ENCODE measurements at regions not wholly inside any gene's neighbourhood (a gene's known extent, or its start where the extent isn't known, plus 50 kb on each side); places are given as distances from the start of the nearest gene placed in this dataset.

DNA sequence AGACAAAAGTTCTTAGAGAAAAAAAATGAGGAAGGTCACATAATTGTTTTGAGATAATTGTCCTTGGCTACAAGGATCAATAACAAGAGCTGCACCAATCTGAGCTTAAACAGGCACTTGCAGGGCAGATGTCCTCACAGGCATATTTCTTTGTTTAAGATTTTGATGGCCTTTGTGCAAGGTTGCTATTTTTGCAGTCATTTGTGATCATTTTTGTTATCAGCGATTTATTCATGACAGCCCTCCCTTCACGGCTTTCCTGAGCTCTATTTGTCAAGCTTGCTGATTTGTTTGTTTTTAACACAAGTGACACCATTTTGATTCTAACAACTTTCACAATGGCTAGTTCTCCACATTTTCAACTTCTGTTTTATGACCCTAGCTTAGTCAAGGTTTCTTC lies 418.6 kb upstream of the REG3G start:
- no peaks in the 10 kb centered on the region for H3K9me3 ChIP-seq (ENCODE audit: control insufficient read depth, insufficient read depth, low read length)
- no peak overlapping the region for H3K27ac ChIP-seq (ENCODE audit: low read length)
- H3K27me3 ChIP-seq (ENCODE audit: control insufficient read depth, insufficient read depth, low read length), result no peaks in the 10 kb centered on the region
- no peak for DNase-seq (ENCODE audit: low read depth, low spot score)
- H3K4me1 ChIP-seq (ENCODE audit: control insufficient read depth, insufficient read depth, low read length), result no peaks in the 10 kb centered on the region
- no peaks in the 10 kb centered on the region for H3K36me3 ChIP-seq (ENCODE audit: control insufficient read depth, insufficient read depth, low read length)
- no CpG with 5 or more reads among the region's 2 CpGs for WGBS (ENCODE audit: insufficient coverage, insufficient read length)
- no peak overlapping the region for H3K4me3 ChIP-seq (ENCODE audit: low read length)

DNA sequence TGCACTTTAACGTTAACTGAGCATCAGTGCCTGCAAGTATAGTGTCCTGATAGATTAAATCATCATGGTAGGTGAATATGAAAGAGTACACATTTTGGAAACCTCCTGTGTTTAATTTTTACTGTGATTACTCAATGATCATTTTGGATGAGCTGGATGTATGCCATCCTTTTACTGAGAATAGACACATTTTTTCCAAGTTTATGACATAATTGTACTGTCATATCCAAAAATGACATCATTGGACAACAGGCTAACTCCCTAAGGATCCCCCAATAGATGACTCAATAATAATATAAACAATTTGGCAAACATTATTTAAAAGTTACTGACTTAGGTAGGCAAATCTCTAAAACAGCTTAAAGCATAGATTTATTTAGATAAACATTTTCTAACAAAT lies 410.8 kb upstream of the REG3G start:
- Histone ChIP-seq H3K27me3 (ENCODE audit: control insufficient read depth, insufficient read depth, low read length) (no peaks in the 10 kb centered on the region), H3K4me3 (ENCODE audit: low read length) (no peak overlapping the region), H3K9me3 (ENCODE audit: control insufficient read depth, insufficient read depth, low read length) (no peaks in the 10 kb centered on the region), H3K36me3 (ENCODE audit: control insufficient read depth, insufficient read depth, low read length) (no peaks in the 10 kb centered on the region), H3K4me1 (ENCODE audit: control insufficient read depth, insufficient read depth, low read length) (no peaks in the 10 kb centered on the region), H3K27ac (ENCODE audit: low read length) (no peak overlapping the region)
- no CpG with 5 or more reads among the region's 1 CpG for WGBS (ENCODE audit: insufficient coverage, insufficient read length)
- no peak for DNase-seq (ENCODE audit: low read depth, low spot score)

DNA sequence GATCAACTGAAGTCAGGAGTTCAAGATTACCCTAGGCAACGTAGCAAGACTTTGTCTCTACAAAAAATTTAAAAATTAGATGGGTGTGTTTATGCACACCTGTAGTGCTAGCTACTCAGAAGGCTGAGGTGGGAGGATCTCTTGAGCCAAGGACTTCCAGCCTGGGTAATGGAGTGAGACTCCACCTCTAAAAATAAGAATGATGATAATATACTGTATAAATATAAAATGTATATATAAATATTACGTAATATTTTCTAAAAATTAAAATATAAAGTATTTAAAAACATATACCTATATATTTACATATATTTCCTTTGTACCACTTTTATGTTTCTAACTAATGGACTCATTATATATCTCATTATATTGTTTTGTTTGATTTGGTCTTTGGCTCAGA lies 409.5 kb upstream of the REG3G start:
- no CpG with 5 or more reads among the region's 2 CpGs for WGBS (ENCODE audit: insufficient coverage, insufficient read length)
- Histone ChIP-seq H3K9me3 (ENCODE audit: control insufficient read depth, insufficient read depth, low read length) (no peaks in the 10 kb centered on the region), H3K27ac (ENCODE audit: low read length) (no peak overlapping the region), H3K4me3 (ENCODE audit: low read length) (no peak overlapping the region), H3K4me1 (ENCODE audit: control insufficient read depth, insufficient read depth, low read length) (no peaks in the 10 kb centered on the region), H3K27me3 (ENCODE audit: control insufficient read depth, insufficient read depth, low read length) (no peaks in the 10 kb centered on the region), H3K36me3 (ENCODE audit: control insufficient read depth, insufficient read depth, low read length) (no peaks in the 10 kb centered on the region)
- DNase-seq (ENCODE audit: low read depth, low spot score), result no peak

DNA sequence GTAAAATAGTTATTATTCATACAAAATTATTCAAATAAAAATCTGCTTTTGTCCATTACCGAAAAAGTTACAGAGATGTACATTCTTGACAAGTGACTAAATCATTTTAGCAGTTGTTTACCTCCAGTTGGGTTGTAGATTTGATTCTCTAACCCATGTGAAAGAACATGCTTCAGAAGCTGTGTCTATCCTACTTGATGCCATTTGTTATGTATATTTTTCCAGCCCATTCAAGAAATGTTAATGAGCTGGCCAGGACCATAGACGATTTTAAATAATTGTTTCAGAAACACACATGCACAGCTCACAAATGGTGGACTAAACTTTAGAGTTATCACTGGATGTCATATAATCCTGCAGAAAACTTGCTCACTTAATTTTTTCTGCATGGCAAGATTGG lies 391.1 kb upstream of the REG3G start:
- Histone ChIP-seq H3K36me3 (ENCODE audit: control insufficient read depth, insufficient read depth, low read length) (no peaks in the 10 kb centered on the region), H3K27me3 (ENCODE audit: control insufficient read depth, insufficient read depth, low read length) (no peaks in the 10 kb centered on the region), H3K4me1 (ENCODE audit: control insufficient read depth, insufficient read depth, low read length) (no peaks in the 10 kb centered on the region), H3K27ac (ENCODE audit: low read length) (no peak overlapping the region), H3K9me3 (ENCODE audit: control insufficient read depth, insufficient read depth, low read length) (no peaks in the 10 kb centered on the region), H3K4me3 (ENCODE audit: low read length) (no peak overlapping the region)
- no peak for DNase-seq (ENCODE audit: low read depth, low spot score)
- no CpG with 5 or more reads among the region's 2 CpGs for WGBS (ENCODE audit: insufficient coverage, insufficient read length)

DNA sequence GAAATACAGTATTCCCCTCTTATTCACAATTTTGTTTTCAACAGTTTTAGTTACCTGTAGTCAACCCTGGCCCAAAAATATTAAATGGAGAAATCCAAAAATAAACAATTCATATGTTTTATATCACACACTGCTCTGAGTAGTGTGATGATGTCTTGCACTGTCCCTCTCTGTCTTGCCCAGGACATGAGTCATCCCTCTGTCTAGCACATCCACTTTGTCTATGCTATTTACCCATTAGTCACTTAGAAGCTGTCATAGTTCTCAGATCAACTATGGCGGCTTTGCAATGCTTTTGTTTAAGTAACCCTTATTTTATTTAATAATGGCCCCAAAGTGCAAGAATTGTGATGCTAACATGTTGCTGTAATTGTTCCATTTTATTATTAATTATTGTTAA lies 380.6 kb upstream of the REG3G start:
- DNase-seq (ENCODE audit: low read depth, low spot score), result no peak
- no peak overlapping the region for H3K4me3 ChIP-seq (ENCODE audit: low read length)
- H3K36me3 ChIP-seq (ENCODE audit: control insufficient read depth, insufficient read depth, low read length), result no peaks in the 10 kb centered on the region
- no peaks in the 10 kb centered on the region for H3K9me3 ChIP-seq (ENCODE audit: control insufficient read depth, insufficient read depth, low read length)
- H3K27ac ChIP-seq (ENCODE audit: low read length), result no peak overlapping the region
- no CpG with 5 or more reads among the region's 1 CpG for WGBS (ENCODE audit: insufficient coverage, insufficient read length)
- H3K4me1 ChIP-seq (ENCODE audit: control insufficient read depth, insufficient read depth, low read length), result no peaks in the 10 kb centered on the region
- H3K27me3 ChIP-seq (ENCODE audit: control insufficient read depth, insufficient read depth, low read length), result no peaks in the 10 kb centered on the region

DNA sequence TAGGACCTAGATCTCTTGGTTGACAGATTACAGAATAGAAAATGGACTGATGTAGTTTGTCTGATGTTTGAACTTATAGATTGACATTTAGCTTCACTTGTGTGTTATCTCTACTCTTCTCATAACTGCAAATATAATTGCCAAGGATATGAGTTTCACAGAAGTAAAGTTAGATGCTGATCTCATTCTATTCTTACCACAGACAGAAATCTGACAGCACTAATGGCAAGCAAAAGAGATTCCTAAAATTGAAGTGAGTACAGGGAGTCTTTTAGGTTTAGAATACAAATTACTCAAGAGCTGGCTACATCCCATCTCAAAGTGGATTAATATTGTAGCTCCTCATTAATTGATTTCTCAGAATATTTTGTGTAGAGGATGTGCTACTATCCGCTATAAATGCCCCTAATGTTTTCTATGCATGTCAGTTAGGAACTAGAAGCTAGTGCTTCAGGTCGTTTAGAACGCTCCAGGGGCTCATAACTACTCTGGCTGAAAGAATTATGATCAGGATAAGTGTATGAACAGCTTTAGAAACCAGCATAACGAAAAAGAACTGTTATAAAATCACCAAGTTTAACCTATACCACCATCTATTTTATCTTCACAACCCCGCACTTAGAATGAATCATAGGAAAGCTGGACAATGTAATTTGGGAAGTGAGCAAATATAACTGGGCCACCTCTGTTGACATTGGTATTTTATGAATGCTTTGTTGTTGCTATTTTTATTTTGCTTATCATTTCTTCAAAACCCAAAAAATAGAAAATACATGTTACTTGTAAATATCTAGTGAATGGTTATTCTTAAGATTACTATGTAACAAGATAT lies 378.8 kb upstream of the REG3G start:
- no peaks in the 10 kb centered on the region for H3K9me3 ChIP-seq (ENCODE audit: control insufficient read depth, insufficient read depth, low read length)
- H3K36me3 ChIP-seq (ENCODE audit: control insufficient read depth, insufficient read depth, low read length), result no peaks in the 10 kb centered on the region
- H3K27ac ChIP-seq (ENCODE audit: low read length), result no peak overlapping the region
- no peaks in the 10 kb centered on the region for H3K4me1 ChIP-seq (ENCODE audit: control insufficient read depth, insufficient read depth, low read length)
- H3K4me3 ChIP-seq (ENCODE audit: low read length), result no peak overlapping the region
- WGBS (ENCODE audit: insufficient coverage, insufficient read length), result 100% methylated on average over 1 of the region's 5 CpGs
- no peak for DNase-seq (ENCODE audit: low read depth, low spot score)
- no peaks in the 10 kb centered on the region for H3K27me3 ChIP-seq (ENCODE audit: control insufficient read depth, insufficient read depth, low read length)

DNA sequence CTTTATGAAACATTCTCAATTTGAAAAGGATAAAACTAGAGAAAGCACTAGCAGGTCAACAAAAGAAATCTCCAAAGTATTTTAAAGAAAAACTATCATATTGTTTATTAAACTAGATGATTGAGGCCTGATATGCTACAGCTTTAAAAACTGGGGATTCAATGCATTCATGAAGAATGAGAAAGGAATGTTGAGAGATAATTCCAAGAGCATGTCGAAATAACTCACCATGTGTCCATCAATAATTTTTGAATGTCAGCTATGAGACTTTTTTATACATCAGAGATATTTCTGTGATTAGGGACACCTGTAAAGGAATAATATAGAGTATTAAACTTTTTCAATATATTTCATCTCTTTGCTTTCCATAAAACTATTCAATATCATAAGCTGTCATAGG lies 376.9 kb upstream of the REG3G start:
- no CpG with 5 or more reads among the region's 1 CpG for WGBS (ENCODE audit: insufficient coverage, insufficient read length)
- no peaks in the 10 kb centered on the region for H3K9me3 ChIP-seq (ENCODE audit: control insufficient read depth, insufficient read depth, low read length)

DNA sequence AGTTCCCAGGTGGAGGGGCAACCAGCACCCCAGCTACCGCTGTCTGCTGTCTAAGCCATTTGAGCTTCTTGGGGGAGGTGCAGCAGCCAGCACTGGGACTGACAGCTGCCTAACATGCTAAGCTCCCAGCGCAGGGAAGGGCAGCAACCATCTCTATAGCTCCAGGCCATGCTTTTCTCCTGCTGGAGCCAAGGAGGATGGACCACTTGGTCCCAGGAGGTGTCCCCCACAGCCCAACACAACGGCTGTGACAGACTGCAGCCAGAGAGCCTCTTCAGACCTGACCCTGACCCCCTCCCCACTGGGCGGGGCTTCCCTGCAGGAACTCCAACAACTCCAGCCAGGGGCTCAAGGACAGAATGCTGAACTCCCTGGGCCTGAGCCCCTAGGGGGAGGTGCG lies 370.6 kb upstream of the REG3G start:
- Histone ChIP-seq H3K4me1 (ENCODE audit: control insufficient read depth, insufficient read depth, low read length) (no peaks in the 10 kb centered on the region), H3K9me3 (ENCODE audit: control insufficient read depth, insufficient read depth, low read length) (no peaks in the 10 kb centered on the region), H3K4me3 (ENCODE audit: low read length) (no peak overlapping the region), H3K36me3 (ENCODE audit: control insufficient read depth, insufficient read depth, low read length) (no peaks in the 10 kb centered on the region), H3K27me3 (ENCODE audit: control insufficient read depth, insufficient read depth, low read length) (no peaks in the 10 kb centered on the region), H3K27ac (ENCODE audit: low read length) (no peak overlapping the region)
- no peak for DNase-seq (ENCODE audit: low read depth, low spot score)
- no CpG with 5 or more reads among the region's 5 CpGs for WGBS (ENCODE audit: insufficient coverage, insufficient read length)

More for the DNA sequence above, 376.9 kb upstream of the REG3G start:
- H3K27me3 ChIP-seq (ENCODE audit: control insufficient read depth, insufficient read depth, low read length), result no peaks in the 10 kb centered on the region
- H3K27ac ChIP-seq (ENCODE audit: low read length), result no peak overlapping the region
- no peak overlapping the region for H3K4me3 ChIP-seq (ENCODE audit: low read length)
- H3K4me1 ChIP-seq (ENCODE audit: control insufficient read depth, insufficient read depth, low read length), result no peaks in the 10 kb centered on the region
- DNase-seq (ENCODE audit: low read depth, low spot score), result no peak
- H3K36me3 ChIP-seq (ENCODE audit: control insufficient read depth, insufficient read depth, low read length), result no peaks in the 10 kb centered on the region

DNA sequence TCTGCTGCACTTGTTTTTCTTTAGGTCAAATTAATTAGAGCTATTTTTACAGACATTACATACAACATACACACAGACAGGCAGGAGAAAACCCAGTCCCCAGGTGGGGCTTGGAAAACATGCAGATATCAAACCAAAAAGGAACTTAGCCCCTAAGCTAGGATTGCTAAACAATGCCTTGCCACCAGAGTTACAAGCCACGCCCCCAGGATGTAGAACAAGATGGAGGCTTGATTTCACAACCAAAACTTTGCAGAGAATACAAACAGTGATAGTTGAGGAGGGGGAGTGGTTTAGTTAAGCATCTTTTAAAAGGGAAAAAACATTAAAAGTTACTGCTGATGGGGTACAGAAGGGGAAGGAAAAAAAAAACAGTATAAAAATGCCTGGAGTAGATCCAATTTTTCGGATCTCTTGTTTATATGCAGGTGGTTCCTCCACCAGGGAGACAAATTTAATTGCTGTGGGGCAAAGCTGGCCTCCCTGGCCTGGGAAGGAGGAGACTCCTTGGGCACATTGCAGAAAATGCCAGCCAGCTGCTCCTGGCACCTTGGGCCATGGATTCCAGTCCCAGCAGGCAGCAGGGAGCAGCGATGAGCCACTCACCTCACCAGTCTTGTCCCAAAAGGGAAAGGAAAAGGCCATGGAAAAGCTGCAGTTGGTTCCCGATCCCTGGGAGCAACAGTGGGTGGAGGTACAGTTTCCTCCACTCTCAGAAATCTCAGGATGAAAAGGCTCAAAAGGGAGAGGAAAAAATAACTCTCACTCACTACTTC lies 348.4 kb upstream of the REG3G start:
- DNase-seq (ENCODE audit: low read depth, low spot score), result no peak
- H3K27ac ChIP-seq (ENCODE audit: low read length), result no peak overlapping the region
- WGBS (ENCODE audit: insufficient coverage, insufficient read length), result no CpG with 5 or more reads among the region's 4 CpGs

DNA sequence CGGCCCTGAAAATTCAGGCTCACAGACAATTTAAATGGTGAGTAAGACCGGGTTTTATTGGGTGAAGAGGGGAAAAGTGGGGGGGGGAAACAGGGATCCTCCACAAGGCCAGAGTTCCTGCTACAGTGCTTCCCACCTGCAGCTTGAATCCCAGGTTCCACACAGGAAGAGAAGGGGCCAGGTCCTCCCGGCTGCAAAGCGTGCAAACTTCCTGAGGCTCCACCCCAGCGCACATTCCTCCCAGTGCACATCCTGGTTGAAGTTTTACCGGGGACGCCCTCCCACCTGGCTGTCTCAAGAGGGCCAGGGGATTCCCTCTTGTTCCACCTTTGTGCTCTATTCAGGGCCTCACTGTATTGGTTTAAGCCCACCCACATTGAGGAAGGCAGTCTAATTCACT lies 347.7 kb upstream of the REG3G start:
- H3K36me3 ChIP-seq (ENCODE audit: control insufficient read depth, insufficient read depth, low read length), result no peaks in the 10 kb centered on the region
- no peak overlapping the region for H3K4me3 ChIP-seq (ENCODE audit: low read length)
- DNase-seq (ENCODE audit: low read depth, low spot score), result no peak
- H3K4me1 ChIP-seq (ENCODE audit: control insufficient read depth, insufficient read depth, low read length), result no peaks in the 10 kb centered on the region
- no peak overlapping the region for H3K27ac ChIP-seq (ENCODE audit: low read length)
- WGBS (ENCODE audit: insufficient coverage, insufficient read length), result no CpG with 5 or more reads among the region's 7 CpGs
- no peaks in the 10 kb centered on the region for H3K27me3 ChIP-seq (ENCODE audit: control insufficient read depth, insufficient read depth, low read length)
- no peaks in the 10 kb centered on the region for H3K9me3 ChIP-seq (ENCODE audit: control insufficient read depth, insufficient read depth, low read length)

More for the DNA sequence above, 348.4 kb upstream of the REG3G start:
- Histone ChIP-seq H3K9me3 (ENCODE audit: control insufficient read depth, insufficient read depth, low read length) (no peaks in the 10 kb centered on the region), H3K36me3 (ENCODE audit: control insufficient read depth, insufficient read depth, low read length) (no peaks in the 10 kb centered on the region), H3K27me3 (ENCODE audit: control insufficient read depth, insufficient read depth, low read length) (no peaks in the 10 kb centered on the region), H3K4me3 (ENCODE audit: low read length) (no peak overlapping the region), H3K4me1 (ENCODE audit: control insufficient read depth, insufficient read depth, low read length) (no peaks in the 10 kb centered on the region)

Data from iPS DF 6.9 (cell line).